ENCODE measurements at regions not wholly inside any gene's neighbourhood (a gene's known extent, or its start where the extent isn't known, plus 50 kb on each side); places are given as distances from the start of the nearest gene placed in this dataset.
"Not testable (repeated sequence)": the region's sequence is repeated elsewhere in the genome, so short reads cannot be mapped to it uniquely, and the experiment has no call there.

GRCh38 chr7:153088601-153089000 is 329.0 kb downstream of the ACTR3B start:
- DNase-seq: no peak

GRCh38 chr7:153090209-153090608 is 330.7 kb downstream of the ACTR3B start:
- DNase-seq: no peak

GRCh38 chr7:153090764-153091163 is 331.2 kb downstream of the ACTR3B start:
- DNase-seq: no peak

GRCh38 chr7:153091477-153091876 is 331.9 kb downstream of the ACTR3B start:
- DNase-seq: no peak

- DNase-seq: no peak
Measured at GRCh38 chr7:153097511-153098201, 338.1 kb downstream of the ACTR3B start.

GRCh38 chr7:153099235-153099634 is 339.7 kb downstream of the ACTR3B start:
- DNase-seq: no peak

- no peak for DNase-seq
Measured at GRCh38 chr7:153100691-153101237, 341.2 kb downstream of the ACTR3B start.

GRCh38 chr7:153103202-153103601 is 343.6 kb downstream of the ACTR3B start:
- no peak for DNase-seq

- DNase-seq: no peak
Measured at GRCh38 chr7:153107826-153108225, 348.3 kb downstream of the ACTR3B start.

GRCh38 chr7:153109566-153109965 is 350.0 kb downstream of the ACTR3B start:
- DNase-seq: no peak

GRCh38 chr7:153110606-153111005 is 351.1 kb downstream of the ACTR3B start:
- DNase-seq: no peak

GRCh38 chr7:153122255-153122654 is 362.7 kb downstream of the ACTR3B start:
- not testable (repeated sequence) for DNase-seq

GRCh38 chr7:153130052-153130451 is 370.5 kb downstream of the ACTR3B start:
- no peak for DNase-seq

GRCh38 chr7:153151766-153152165 is 392.2 kb downstream of the ACTR3B start:
- no peak for DNase-seq

GRCh38 chr7:153152801-153153422 is 393.4 kb downstream of the ACTR3B start:
- DNase-seq: no peak

GRCh38 chr7:153158149-153158548 is 398.6 kb downstream of the ACTR3B start:
- no peak for DNase-seq

GRCh38 chr7:153170287-153170686 is 410.7 kb downstream of the ACTR3B start:
- no peak for DNase-seq

- no peak for DNase-seq
Measured at GRCh38 chr7:153185936-153186335, 426.4 kb downstream of the ACTR3B start.

GRCh38 chr7:153188161-153188560 is 428.6 kb downstream of the ACTR3B start:
- no peak for DNase-seq

- no peak for DNase-seq
Measured at GRCh38 chr7:153188630-153189029, 429.1 kb downstream of the ACTR3B start.

GRCh38 chr7:153190452-153190851 is 430.9 kb downstream of the ACTR3B start:
- DNase-seq: no peak

- DNase-seq: no peak
Measured at GRCh38 chr7:153190986-153191385, 431.4 kb downstream of the ACTR3B start.

GRCh38 chr7:153193144-153193595 is 433.6 kb downstream of the ACTR3B start:
- no peak for DNase-seq

GRCh38 chr7:153217032-153217431 is 457.5 kb downstream of the ACTR3B start:
- DNase-seq: no peak

All from inflammatory macrophage (primary cell).